ENCODE measurements at regions not wholly inside any gene's neighbourhood (a gene's known extent, or its start where the extent isn't known, plus 50 kb on each side); places are given as distances from the start of the nearest gene placed in this dataset.

GRCh38 chr18:45324495-45325113 lies 290.7 kb upstream of the SLC14A2 start:
- TF ChIP-seq PRDM10 (tag by site-specific recombination; IDR thresholded peaks at IDR 0.05) (peak; percentile 46), WT1 (tag by site-specific recombination; IDR thresholded peaks at IDR 0.05) (no peak), ZFHX2 (tag by site-specific recombination; conservative IDR thresholded peaks at IDR 0.05) (peak; percentile 66), ZNF398 (tag by site-specific recombination; IDR thresholded peaks at IDR 0.05) (peak; percentile 32; the same call in 1 of the 2 replicates), GLIS1 (tag by site-specific recombination; IDR thresholded peaks at IDR 0.05) (peak; percentile 35; the same call in 1 of the 2 replicates)
- H3K27ac ChIP-seq (ENCODE audit: extremely low read depth, low read depth, low read length): peak overlapping the region; percentile 31; the same call in 1 of the 2 replicates
- no peaks in the 10 kb centered on the region for H3K36me3 ChIP-seq (ENCODE audit: control insufficient read depth in 2 of 2, insufficient read depth in 1 of 2, low read length in 2 of 2)
- ChIA-PET CTCF (interaction anchor here (1.1 to 1.2 kb wide), 2 partner anchors 62 to 423 kb away, joined by 3 read pairs; no protein-coding TSS in a partner anchor), POLR2A (no interaction called here)
- no peak overlapping the region for H3K4me3 ChIP-seq (ENCODE audit: low read depth, low read length)
- H3K4me1 ChIP-seq (ENCODE audit: control insufficient read depth, insufficient read depth, low read length): peaks cover 6% of the 10 kb centered on the region
- no peaks in the 10 kb centered on the region for H3K9me3 ChIP-seq (ENCODE audit: control insufficient read depth, insufficient read depth, low read depth, low read length)

DNA sequence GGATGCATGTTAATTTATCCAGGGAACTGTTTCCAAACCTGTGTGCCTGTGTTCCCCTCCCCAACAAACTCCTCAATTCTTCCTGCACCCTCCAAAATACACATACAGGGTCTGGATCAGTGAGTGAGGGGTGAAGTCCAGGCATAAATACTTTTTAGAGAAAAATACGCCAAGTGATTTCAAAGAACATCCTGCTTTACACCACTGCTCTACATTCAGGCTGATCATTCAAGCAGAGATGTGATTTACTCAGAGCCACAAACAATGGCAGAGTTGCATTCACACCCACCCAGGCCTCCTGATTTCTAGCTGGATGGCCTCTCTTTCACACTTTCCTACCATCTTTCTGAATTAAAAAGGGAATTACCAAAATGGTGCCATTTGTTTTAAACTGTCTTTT lies 289.5 kb upstream of the SLC14A2 start:
- CTCF ChIA-PET: interaction anchor here (0.8 kb wide), 1 partner anchor 670 kb away, joined by 3 read pairs; no protein-coding TSS in a partner anchor
- H3K4me3 ChIP-seq (ENCODE audit: low read depth, low read length): no peak overlapping the region

More for the DNA sequence above, 289.5 kb upstream of the SLC14A2 start:
- no peak overlapping the region for H3K27ac ChIP-seq (ENCODE audit: extremely low read depth, low read depth, low read length)
- H3K9me3 ChIP-seq (ENCODE audit: control insufficient read depth, insufficient read depth, low read depth, low read length): no peaks in the 10 kb centered on the region
- H3K4me1 ChIP-seq (ENCODE audit: control insufficient read depth, insufficient read depth, low read length): peaks cover 6% of the 10 kb centered on the region
- POLR2A ChIA-PET: no interaction called here
- TF ChIP-seq, protein P1, sequence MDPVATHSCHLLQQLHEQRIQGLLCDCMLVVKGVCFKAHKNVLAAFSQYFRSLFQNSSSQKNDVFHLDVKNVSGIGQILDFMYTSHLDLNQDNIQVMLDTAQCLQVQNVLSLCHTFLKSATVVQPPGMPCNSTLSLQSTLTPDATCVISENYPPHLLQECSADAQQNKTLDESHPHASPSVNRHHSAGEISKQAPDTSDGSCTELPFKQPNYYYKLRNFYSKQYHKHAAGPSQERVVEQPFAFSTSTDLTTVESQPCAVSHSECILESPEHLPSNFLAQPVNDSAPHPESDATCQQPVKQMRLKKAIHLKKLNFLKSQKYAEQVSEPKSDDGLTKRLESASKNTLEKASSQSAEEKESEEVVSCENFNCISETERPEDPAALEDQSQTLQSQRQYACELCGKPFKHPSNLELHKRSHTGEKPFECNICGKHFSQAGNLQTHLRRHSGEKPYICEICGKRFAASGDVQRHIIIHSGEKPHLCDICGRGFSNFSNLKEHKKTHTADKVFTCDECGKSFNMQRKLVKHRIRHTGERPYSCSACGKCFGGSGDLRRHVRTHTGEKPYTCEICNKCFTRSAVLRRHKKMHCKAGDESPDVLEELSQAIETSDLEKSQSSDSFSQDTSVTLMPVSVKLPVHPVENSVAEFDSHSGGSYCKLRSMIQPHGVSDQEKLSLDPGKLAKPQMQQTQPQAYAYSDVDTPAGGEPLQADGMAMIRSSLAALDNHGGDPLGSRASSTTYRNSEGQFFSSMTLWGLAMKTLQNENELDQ (tag by site-specific recombination; IDR thresholded peaks at IDR 0.05; ENCODE audit: low read depth): no peak
- TF ChIP-seq ZNF292 (tag by site-specific recombination; IDR thresholded peaks at IDR 0.05; ENCODE audit: borderline replicate concordance, low read depth) (no peak), ZBTB1 (tag by site-specific recombination; IDR thresholded peaks at IDR 0.05) (no peak), KLF9 (tag by site-specific recombination; IDR thresholded peaks at IDR 0.05; ENCODE audit: low read depth) (no peak), ZNF16 (tag by site-specific recombination; IDR thresholded peaks at IDR 0.05; ENCODE audit: low read depth) (no peak)
- TF ChIP-seq, protein P2, sequence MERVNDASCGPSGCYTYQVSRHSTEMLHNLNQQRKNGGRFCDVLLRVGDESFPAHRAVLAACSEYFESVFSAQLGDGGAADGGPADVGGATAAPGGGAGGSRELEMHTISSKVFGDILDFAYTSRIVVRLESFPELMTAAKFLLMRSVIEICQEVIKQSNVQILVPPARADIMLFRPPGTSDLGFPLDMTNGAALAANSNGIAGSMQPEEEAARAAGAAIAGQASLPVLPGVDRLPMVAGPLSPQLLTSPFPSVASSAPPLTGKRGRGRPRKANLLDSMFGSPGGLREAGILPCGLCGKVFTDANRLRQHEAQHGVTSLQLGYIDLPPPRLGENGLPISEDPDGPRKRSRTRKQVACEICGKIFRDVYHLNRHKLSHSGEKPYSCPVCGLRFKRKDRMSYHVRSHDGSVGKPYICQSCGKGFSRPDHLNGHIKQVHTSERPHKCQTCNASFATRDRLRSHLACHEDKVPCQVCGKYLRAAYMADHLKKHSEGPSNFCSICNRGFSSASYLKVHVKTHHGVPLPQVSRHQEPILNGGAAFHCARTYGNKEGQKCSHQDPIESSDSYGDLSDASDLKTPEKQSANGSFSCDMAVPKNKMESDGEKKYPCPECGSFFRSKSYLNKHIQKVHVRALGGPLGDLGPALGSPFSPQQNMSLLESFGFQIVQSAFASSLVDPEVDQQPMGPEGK (tag by site-specific recombination; IDR thresholded peaks at IDR 0.05): no peak
- H3K36me3 ChIP-seq (ENCODE audit: control insufficient read depth in 2 of 2, insufficient read depth in 1 of 2, low read length in 2 of 2): no peaks in the 10 kb centered on the region

Data from HEK293 (cell line).